K562 (cell line): ENCODE measurements at regions not wholly inside any gene's neighbourhood (a gene's known extent, or its start where the extent isn't known, plus 50 kb on each side); places are given as distances from the start of the nearest gene placed in this dataset.

Experiments used
- ATAC-seq: fragments of 200-7000 bp; cut with Tn5 transposase; 3 replicates; pipeline ENCODE4 v1.9.1; 2020; ENCODE audit warnings: moderate library complexity
- BruUV-seq: library from RNA; stranded (reverse); fragments of 400-500 nt; replicated peaks from 2 replicates; lab custom pipeline; 2021; lab: Mats Ljungman, UMichigan
- CTCF ChIA-PET: fragments of 300-600 bp; formaldehyde crosslinking; extraction: SDS; loops from one replicate; lab custom pipeline; 2021; ENCODE audit warnings: low intra/inter-chr PET ratio; lab: Yijun Ruan, JAX
- POLR2A ChIA-PET: fragments of 300-600, 350-650 bp; sonication (Branson Sonifier 250); formaldehyde crosslinking; extraction: SDS; loops from one replicate; lab custom pipeline; 2021; ENCODE audit warnings: antibody characterized with exemption, inconsistent platforms; lab: Yijun Ruan, JAX
- DNase-seq, 4 experiments: peaks; one replicate each; pipeline versions ENCODE4 v3.0.0 to v3.0.0-alpha.2; 2011 to 2018; ENCODE audit warnings: low spot score in 3 of 4, mixed read lengths in 3 of 4; ENCODE audit errors: extremely low read depth in 1 of 4
- FAIRE-seq: peaks from 2 replicates; lab custom pipeline; 2011; peaks lifted over from hg19 to GRCh38; lab: Jason Lieb, UNC
- H2AFZ ChIP-seq: 2 replicates; pipeline ENCODE4 v1.6.0; 2011; ENCODE audit warnings: low read depth, low read length, control low read depth, inconsistent platforms
- H3K27ac ChIP-seq: fragments of 200-600 bp; 3 replicates; pipeline ENCODE4 v1.8.0; 2011; ENCODE audit warnings: low read depth, mild to moderate bottlenecking, control low read depth, inconsistent platforms, low read length, moderate library complexity, mixed read lengths; ENCODE audit errors: extremely low read depth
- H3K27me3 ChIP-seq, 2 experiments: fragments of 300-600 bp in 1 of 2; 2 replicates in 1 of 2; 3 replicates in 1 of 2; pipeline versions ENCODE4 v1.6.0 to v1.8.0; 2011; ENCODE audit warnings: inconsistent platforms in 2 of 2, low read length in 2 of 2, mild to moderate bottlenecking in 1 of 2, mixed read lengths in 1 of 2, moderate library complexity in 1 of 2; ENCODE audit not compliant: control insufficient read depth in 2 of 2, insufficient read depth in 2 of 2
- H3K36me3 ChIP-seq: fragments of 300-600 bp; 3 replicates; pipeline ENCODE4 v1.8.0; 2011; ENCODE audit warnings: mild to moderate bottlenecking, low read length, inconsistent platforms; ENCODE audit not compliant: control insufficient read depth, insufficient read depth
- H3K4me1 ChIP-seq, 2 experiments: fragments of 200-600 bp in 1 of 2; replicated peaks in 1 of 2; 2 replicates in 1 of 2; 3 replicates in 1 of 2; pipeline versions ENCODE4 v1.5.1 to v1.8.0; 2011; ENCODE audit warnings: inconsistent platforms in 2 of 2, low read length in 2 of 2, mild to moderate bottlenecking in 1 of 2, mixed read lengths in 1 of 2, moderate library complexity in 1 of 2; ENCODE audit not compliant: control insufficient read depth in 2 of 2, insufficient read depth in 2 of 2
- H3K4me2 ChIP-seq: 2 replicates; pipeline ENCODE4 v1.6.1; 2011; ENCODE audit warnings: low read length, control low read depth, inconsistent platforms, mixed read lengths; ENCODE audit not compliant: insufficient read depth
- H3K4me3 ChIP-seq: fragments of 200-600 bp; sonication (generic), shearing (Covaris generic); 2 replicates; pipeline ENCODE4 v1.5.1; 2016; ENCODE audit warnings: control low read depth, inconsistent platforms
- H3K79me2 ChIP-seq: fragments of 200-600 bp; 3 replicates; pipeline ENCODE4 v1.8.0; 2011; ENCODE audit warnings: low read length, inconsistent platforms; ENCODE audit not compliant: control insufficient read depth, insufficient read depth
- H3K9ac ChIP-seq, 2 experiments: 2 replicates each; pipeline versions ENCODE4 v1.6.0 to v1.6.1; 2011; ENCODE audit warnings: low read depth in 2 of 2, low read length in 2 of 2, control low read depth in 1 of 2, inconsistent platforms in 1 of 2, mild to moderate bottlenecking in 1 of 2, mixed read lengths in 1 of 2; ENCODE audit not compliant: insufficient read depth in 1 of 2
- H3K9me1 ChIP-seq: one replicate; pipeline ENCODE4 v1.6.0; 2011; ENCODE audit warnings: inconsistent platforms, mild to moderate bottlenecking, low read length, moderate library complexity; ENCODE audit not compliant: control insufficient read depth, insufficient read depth
- H3K9me3 ChIP-seq: replicated peaks from 2 replicates; pipeline ENCODE4 v1.5.1; 2011; ENCODE audit warnings: low read depth, low read length, inconsistent platforms; ENCODE audit not compliant: control insufficient read depth, insufficient read depth
- H4K20me1 ChIP-seq: replicated peaks from 2 replicates; pipeline ENCODE4 v1.6.1; 2011; ENCODE audit warnings: low read length, inconsistent platforms, mixed read lengths; ENCODE audit not compliant: control insufficient read depth, insufficient read depth
- TBP ChIP-seq: optimal IDR thresholded peaks from 2 replicates; pipeline ENCODE3; 2011; ENCODE audit warnings: low read depth, low read length, improper control_type of control experiment
- ZC3H11A ChIP-seq: IDR thresholded peaks from 2 replicates; pipeline ENCODE4 v1.6.1; 2012; ENCODE audit warnings: low read depth, low read length, improper control_type of control experiment
- WGBS: fragments of 100-300 bp; shearing (Covaris generic); methylation state at CpG from one replicate; pipeline ENCODE4 v1.1.6; 2016; ENCODE audit warnings: low coverage, mixed read lengths; ENCODE audit not compliant: insufficient coverage; ENCODE audit errors: missing lambda C conversion rate; 5-methylcytosine and 5-hydroxymethylcytosine counted together
- in situ Hi-C: fragments of 300-500 bp; cut with MboI; formaldehyde crosslinking; loops from 4 replicates; pipeline ENCODE4 v1.15.0; 2018; ENCODE audit warnings: inconsistent platforms, mixed read lengths
- intact Hi-C: fragments of 100-400 bp; cut with micrococcal nuclease; formaldehyde crosslinking; loops from 2 replicates; pipeline ENCODE4 v1.14.2; 2022
- TF ChIP-seq, protein P1 (sequence below): fragments of 250-450 bp; sonication (Bioruptor Pico); IDR thresholded peaks from 2 replicates; pipeline ENCODE4 v1.8.0; 2022; ENCODE audit warnings: inconsistent platforms, mild to moderate bottlenecking, moderate library complexity, borderline replicate concordance
- TF ChIP-seq, protein P2 (sequence below): IDR thresholded peaks from 2 replicates; pipeline ENCODE4 v1.6.1; 2016; ENCODE audit warnings: missing genetic modification characterization, missing compliant biosample characterization

DNA sequence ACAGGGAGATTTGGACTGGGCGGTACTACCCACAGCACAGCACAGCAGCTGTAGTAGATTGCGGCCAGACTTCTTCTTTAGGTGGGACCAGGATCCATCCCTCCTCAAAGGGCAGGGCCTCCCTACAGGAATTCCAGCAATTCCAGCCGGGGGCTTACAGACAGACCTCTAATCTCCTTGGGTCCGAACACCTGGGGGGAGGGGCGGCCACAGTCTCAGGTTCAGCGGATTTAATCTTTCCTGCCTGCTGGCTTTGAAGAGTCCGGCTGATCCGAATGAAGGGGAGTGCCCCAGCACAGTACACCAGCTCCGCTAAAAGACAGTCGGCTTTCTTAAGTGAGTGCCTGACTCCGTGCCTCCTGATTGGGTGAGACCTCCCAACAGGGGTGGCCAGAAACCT, 1708.5 kb downstream of the BRINP3 start:
- FAIRE-seq (no peak), DNase-seq (no peak), ATAC-seq (no peak)
- intact Hi-C loops, result no loop called here
- TF ChIP-seq ZC3H11A, result no peak
- TF ChIP-seq, protein P1, sequence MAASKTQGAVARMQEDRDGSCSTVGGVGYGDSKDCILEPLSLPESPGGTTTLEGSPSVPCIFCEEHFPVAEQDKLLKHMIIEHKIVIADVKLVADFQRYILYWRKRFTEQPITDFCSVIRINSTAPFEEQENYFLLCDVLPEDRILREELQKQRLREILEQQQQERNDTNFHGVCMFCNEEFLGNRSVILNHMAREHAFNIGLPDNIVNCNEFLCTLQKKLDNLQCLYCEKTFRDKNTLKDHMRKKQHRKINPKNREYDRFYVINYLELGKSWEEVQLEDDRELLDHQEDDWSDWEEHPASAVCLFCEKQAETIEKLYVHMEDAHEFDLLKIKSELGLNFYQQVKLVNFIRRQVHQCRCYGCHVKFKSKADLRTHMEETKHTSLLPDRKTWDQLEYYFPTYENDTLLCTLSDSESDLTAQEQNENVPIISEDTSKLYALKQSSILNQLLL (CRISPR knock-in tag), result no peak
- TF ChIP-seq, protein P2, sequence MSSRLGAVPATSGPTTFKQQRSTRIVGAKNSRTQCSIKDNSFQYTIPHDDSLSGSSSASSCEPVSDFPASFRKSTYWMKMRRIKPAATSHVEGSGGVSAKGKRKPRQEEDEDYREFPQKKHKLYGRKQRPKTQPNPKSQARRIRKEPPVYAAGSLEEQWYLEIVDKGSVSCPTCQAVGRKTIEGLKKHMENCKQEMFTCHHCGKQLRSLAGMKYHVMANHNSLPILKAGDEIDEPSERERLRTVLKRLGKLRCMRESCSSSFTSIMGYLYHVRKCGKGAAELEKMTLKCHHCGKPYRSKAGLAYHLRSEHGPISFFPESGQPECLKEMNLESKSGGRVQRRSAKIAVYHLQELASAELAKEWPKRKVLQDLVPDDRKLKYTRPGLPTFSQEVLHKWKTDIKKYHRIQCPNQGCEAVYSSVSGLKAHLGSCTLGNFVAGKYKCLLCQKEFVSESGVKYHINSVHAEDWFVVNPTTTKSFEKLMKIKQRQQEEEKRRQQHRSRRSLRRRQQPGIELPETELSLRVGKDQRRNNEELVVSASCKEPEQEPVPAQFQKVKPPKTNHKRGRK (tag), result no peak
- TF ChIP-seq TBP, result no peak
- Histone ChIP-seq H3K4me2 (no peak overlapping the region), H3K9ac (no peak overlapping the region), H3K9me1 (no peaks in the 10 kb centered on the region), H3K36me3 (no peaks in the 10 kb centered on the region), H3K79me2 (no peaks in the 10 kb centered on the region), H3K9me3 (no peaks in the 10 kb centered on the region), H2AFZ (no peak overlapping the region), H3K4me1 (no peaks in the 10 kb centered on the region), H3K27me3 (no peaks in the 10 kb centered on the region), H3K4me3 (no peak overlapping the region), H3K27ac (no peak overlapping the region), H4K20me1 (no peaks in the 10 kb centered on the region)
- no TSS peak for BruUV-seq
- ChIA-PET POLR2A (no interaction called here), CTCF (no interaction called here)
- 2% methylated on average over 11 of the region's 11 CpGs for WGBS
- in situ Hi-C loops, result no loop called here
